Activated CD8-positive, alpha-beta T cell treated with anti-CD3 and anti-CD28 coated beads, Interleukin-2, amount 10 ng/mL, durations not matched to agents 7 days and 5 days (primary cell): ENCODE measurements at regions not wholly inside any gene's neighbourhood (a gene's known extent, or its start where the extent isn't known, plus 50 kb on each side); places are given as distances from the start of the nearest gene placed in this dataset.
"Not testable (repeated sequence)": the region's sequence is repeated elsewhere in the genome, so short reads cannot be mapped to it uniquely, and the experiment has no call there.

Experiments
- ATAC-seq: fragments of 150-1000 bp; cut with Tn5 transposase; one replicate; pipeline ENCODE4 v1.10.0; 2021; ENCODE audit warnings: moderate library complexity
- CTCF ChIA-PET: fragments of 350-600 bp; sonication (Branson Sonifier 250); formaldehyde crosslinking; loops from one replicate; lab custom pipeline; 2021; ENCODE audit warnings: antibody characterized with exemption; lab: Charles Lee
- POLR2A ChIA-PET: fragments of 350-600 bp; sonication (Branson Sonifier 250); formaldehyde crosslinking; loops from one replicate; lab custom pipeline; 2021; ENCODE audit warnings: antibody characterized with exemption; lab: Charles Lee
- DNase-seq: peaks from one replicate; pipeline ENCODE4 v3.0.0-alpha.2; 2020
- H3K27ac Mint-ChIP-seq: one replicate; pipeline ENCODE4 v1.8.0; 2021; ENCODE audit warnings: mild to moderate bottlenecking, mixed read lengths
- H3K27me3 Mint-ChIP-seq: one replicate; pipeline ENCODE4 v1.8.0; 2021; ENCODE audit warnings: low read depth, mixed read lengths
- H3K36me3 Mint-ChIP-seq: one replicate; pipeline ENCODE4 v1.8.0; 2021; ENCODE audit warnings: low read depth, mixed read lengths
- H3K4me1 Mint-ChIP-seq: one replicate; pipeline ENCODE4 v1.8.0; 2021; ENCODE audit warnings: low read depth, mixed read lengths
- H3K4me3 Mint-ChIP-seq: one replicate; pipeline ENCODE4 v1.8.0; 2021; ENCODE audit warnings: mild to moderate bottlenecking, mixed read lengths
- H3K9me3 Mint-ChIP-seq: one replicate; pipeline ENCODE4 v1.8.0; 2022; ENCODE audit warnings: mixed read lengths; ENCODE audit not compliant: insufficient read depth

GRCh38 chr4:32706893-32707292, 1986.7 kb downstream of the PCDH7 start:
- POLR2A ChIA-PET: no interaction called here
- Mint-ChIP-seq H3K4me1 (no peaks in the 10 kb centered on the region), H3K27me3 (no peaks in the 10 kb centered on the region), H3K36me3 (no peaks in the 10 kb centered on the region), H3K9me3 (peaks cover 13% of the 10 kb centered on the region), H3K27ac (no peak overlapping the region), H3K4me3 (no peak overlapping the region)
- DNase-seq (no peak), ATAC-seq (no peak)
- CTCF ChIA-PET: no interaction called here

- H3K27me3 Mint-ChIP-seq, H3K27ac Mint-ChIP-seq, H3K36me3 Mint-ChIP-seq, CTCF ChIA-PET, H3K4me1 Mint-ChIP-seq, ATAC-seq, H3K4me3 Mint-ChIP-seq, DNase-seq, POLR2A ChIA-PET: not testable (repeated sequence)
- H3K9me3 Mint-ChIP-seq: peaks cover 21% of the 10 kb centered on the region
These were observed 1996.0 kb downstream of the PCDH7 start for GRCh38 chr4:32716090-32716620.

DNA sequence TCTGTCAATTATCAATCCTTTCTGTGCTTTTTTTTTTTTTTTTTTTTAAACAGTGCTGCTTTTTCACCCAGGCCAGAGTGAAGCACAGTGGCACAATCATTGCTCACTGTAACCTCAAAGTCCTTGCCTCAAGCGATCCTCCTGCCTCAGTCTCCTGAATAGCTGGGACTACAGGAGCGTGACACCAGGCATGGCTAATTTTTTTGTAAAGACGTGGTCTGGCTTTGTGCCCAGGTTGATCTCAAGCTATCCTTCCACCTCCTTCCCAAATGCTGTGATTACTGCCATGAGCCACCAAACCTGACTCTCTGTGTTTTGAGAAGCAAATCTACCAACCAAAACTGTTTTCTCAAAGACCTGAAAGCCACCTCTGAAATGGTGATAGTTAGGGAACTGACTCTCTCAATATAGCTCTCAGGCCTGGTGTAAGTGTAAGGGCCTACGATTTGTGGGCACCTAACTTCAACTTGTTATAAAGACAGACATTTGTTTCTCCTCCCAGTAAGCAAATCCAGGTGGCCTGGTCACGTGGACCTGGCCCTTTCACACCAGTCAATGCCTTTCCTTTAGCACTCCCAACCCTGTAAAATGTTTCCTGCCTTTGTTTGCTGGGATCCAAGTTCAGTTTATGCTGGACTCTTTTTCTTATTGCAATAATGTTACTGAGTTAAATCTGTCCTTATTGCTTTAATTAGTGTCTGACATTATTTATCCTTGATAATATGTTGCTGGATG, 2015.9 kb downstream of the PCDH7 start:
- ATAC-seq (no peak), DNase-seq (no peak)
- CTCF ChIA-PET: no interaction called here
- Mint-ChIP-seq H3K36me3 (no peaks in the 10 kb centered on the region), H3K4me3 (no peak overlapping the region), H3K9me3 (no peaks in the 10 kb centered on the region), H3K27me3 (no peaks in the 10 kb centered on the region), H3K27ac (no peak overlapping the region), H3K4me1 (no peaks in the 10 kb centered on the region)
- POLR2A ChIA-PET: no interaction called here

DNA sequence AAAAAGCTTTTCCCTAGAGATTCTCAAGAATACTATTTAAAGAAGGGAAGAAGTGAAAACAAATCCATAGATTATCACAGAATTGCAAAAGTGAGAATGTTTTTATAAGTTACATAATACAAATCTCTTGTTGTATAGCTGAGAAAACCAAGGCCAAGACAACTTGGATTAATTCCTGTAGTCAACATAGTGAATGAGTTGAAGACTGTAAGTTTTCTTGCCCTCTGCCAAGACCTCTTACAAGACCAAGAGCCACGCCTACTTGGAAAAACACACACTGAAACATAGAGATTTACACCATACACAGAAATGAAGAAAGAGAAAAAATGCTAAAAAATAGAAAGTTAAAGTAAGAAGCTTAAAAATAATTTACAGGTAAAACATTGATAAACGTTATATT, 2024.0 kb downstream of the PCDH7 start:
- Mint-ChIP-seq H3K4me3 (no peak overlapping the region), H3K27me3 (no peaks in the 10 kb centered on the region), H3K9me3 (peaks cover 3% of the 10 kb centered on the region), H3K36me3 (no peaks in the 10 kb centered on the region), H3K27ac (no peak overlapping the region), H3K4me1 (no peaks in the 10 kb centered on the region)
- ChIA-PET POLR2A (interaction anchor here (0.5 kb wide), 1 partner anchor 470 kb away, joined by 3 read pairs; no protein-coding TSS in a partner anchor), CTCF (no interaction called here)
- no peak for ATAC-seq
- DNase-seq: no peak

DNA sequence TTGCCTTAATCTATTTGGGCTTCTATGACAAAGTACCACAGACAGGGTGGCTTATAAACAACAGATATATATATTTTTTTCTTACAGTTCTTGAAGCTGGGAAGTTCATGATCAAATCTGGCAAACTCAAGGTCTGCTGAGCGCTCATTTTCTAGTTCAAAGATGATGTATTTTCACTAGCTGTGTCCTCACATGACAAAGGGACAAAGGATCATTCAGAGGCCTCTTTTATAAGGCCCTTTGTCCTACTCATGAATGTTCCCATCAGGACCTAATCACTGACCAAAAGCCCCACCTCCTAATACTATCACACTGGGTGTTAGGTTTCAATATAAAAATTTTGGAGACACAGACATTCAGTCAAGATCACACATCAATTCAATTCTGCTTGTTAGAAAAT, 2025.2 kb downstream of the PCDH7 start:
- ATAC-seq: no peak
- Mint-ChIP-seq H3K36me3 (no peaks in the 10 kb centered on the region), H3K4me1 (no peaks in the 10 kb centered on the region), H3K4me3 (no peak overlapping the region), H3K27ac (no peak overlapping the region), H3K27me3 (no peaks in the 10 kb centered on the region), H3K9me3 (peaks cover 3% of the 10 kb centered on the region)
- ChIA-PET POLR2A (no interaction called here), CTCF (no interaction called here)
- DNase-seq: no peak

GRCh38 chr4:32748061-32748460, 2027.9 kb downstream of the PCDH7 start:
- ChIA-PET POLR2A (no interaction called here), CTCF (no interaction called here)
- no peak for ATAC-seq
- H3K9me3 Mint-ChIP-seq: no peaks in the 10 kb centered on the region
- H3K4me3 Mint-ChIP-seq: no peak overlapping the region
- no peaks in the 10 kb centered on the region for H3K4me1 Mint-ChIP-seq
- H3K27me3 Mint-ChIP-seq: no peaks in the 10 kb centered on the region
- H3K27ac Mint-ChIP-seq: no peak overlapping the region
- H3K36me3 Mint-ChIP-seq: no peaks in the 10 kb centered on the region
- DNase-seq: no peak

DNA sequence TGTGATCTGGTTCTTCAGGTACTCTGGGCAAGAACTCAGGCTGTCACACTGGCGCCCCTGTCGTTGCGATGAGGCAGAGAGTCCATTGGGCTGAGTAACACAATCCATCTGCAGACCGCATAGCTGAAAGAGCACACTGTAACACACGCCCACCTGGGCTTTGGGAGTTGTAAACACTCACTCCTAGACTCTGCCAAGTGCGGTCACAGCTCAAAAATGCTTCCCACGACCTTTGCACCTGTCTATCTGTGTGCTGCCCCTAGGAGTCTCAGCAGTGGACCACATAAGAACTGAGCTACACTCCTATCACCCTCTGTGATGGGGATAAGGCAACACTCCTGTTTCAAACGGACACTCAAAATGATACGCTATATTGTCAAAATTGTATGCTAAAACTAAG, 2028.3 kb downstream of the PCDH7 start:
- no peaks in the 10 kb centered on the region for H3K36me3 Mint-ChIP-seq
- ATAC-seq: no peak
- ChIA-PET POLR2A (no interaction called here), CTCF (no interaction called here)
- no peaks in the 10 kb centered on the region for H3K27me3 Mint-ChIP-seq
- no peak for DNase-seq
- H3K27ac Mint-ChIP-seq: no peak overlapping the region
- H3K4me3 Mint-ChIP-seq: no peak overlapping the region
- H3K9me3 Mint-ChIP-seq: no peaks in the 10 kb centered on the region
- H3K4me1 Mint-ChIP-seq: no peaks in the 10 kb centered on the region

DNA sequence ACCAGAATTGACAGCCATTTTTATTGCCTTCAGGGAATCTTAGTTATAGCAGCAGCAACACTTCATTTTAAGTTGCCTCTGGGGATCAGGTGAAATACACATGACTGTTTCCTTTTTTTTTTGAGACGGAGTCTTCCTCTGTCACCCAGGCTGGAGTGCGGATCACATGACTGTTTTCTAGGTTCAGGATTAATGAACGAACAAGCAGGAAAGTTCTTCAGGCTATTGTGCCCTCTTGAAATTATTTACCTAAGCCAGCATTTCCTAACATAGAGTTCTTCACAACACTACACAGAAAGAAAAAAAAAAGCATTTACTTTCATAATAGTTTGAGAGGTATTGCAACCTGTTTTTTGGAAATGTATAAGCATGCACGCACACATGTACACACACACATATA, 2032.8 kb downstream of the PCDH7 start:
- H3K36me3 Mint-ChIP-seq: no peaks in the 10 kb centered on the region
- H3K4me3 Mint-ChIP-seq: no peak overlapping the region
- ChIA-PET CTCF (no interaction called here), POLR2A (no interaction called here)
- H3K4me1 Mint-ChIP-seq: no peaks in the 10 kb centered on the region
- H3K27me3 Mint-ChIP-seq: no peaks in the 10 kb centered on the region
- no peak overlapping the region for H3K27ac Mint-ChIP-seq
- ATAC-seq (no peak), DNase-seq (no peak)
- peaks cover 15% of the 10 kb centered on the region for H3K9me3 Mint-ChIP-seq

DNA sequence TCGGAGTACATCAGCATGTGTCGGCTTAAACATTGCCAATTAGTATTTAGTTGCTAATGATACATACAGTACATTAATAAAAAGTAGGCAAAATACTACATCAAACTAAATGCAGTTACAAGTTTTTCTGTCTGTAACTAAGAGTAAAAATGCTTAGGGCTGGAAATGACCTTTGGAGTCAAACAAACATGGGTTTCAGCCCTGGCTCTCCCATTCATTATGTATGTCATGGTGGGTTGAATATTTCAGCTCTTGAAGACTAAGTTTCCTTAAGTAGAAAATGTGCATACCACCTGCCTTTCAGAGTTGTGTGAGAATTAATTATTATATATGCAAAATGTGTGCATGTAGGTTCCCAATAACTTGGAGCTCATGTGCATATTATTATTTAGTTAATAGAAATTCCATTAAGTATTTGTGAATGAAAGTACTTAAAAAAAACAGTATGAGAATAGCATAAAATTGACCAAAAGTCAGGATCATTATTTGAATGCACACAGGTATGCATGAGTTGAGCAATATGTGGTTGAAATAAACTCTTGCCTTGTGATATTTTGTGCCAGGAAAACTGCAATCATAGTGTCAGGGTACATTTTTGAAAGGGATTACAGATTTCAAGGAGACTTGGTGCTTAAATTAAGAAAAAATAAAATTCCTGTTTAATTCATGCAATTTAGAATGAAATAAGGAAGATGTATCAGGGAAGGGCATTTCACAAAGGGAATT, 2048.7 kb downstream of the PCDH7 start:
- ChIA-PET POLR2A (no interaction called here), CTCF (interaction anchor here (0.7 kb wide), 1 partner anchor 962 kb away, joined by 3 read pairs; no protein-coding TSS in a partner anchor)
- Mint-ChIP-seq H3K27ac (no peak overlapping the region), H3K9me3 (peaks cover 7% of the 10 kb centered on the region), H3K36me3 (no peaks in the 10 kb centered on the region), H3K4me1 (no peaks in the 10 kb centered on the region), H3K27me3 (no peaks in the 10 kb centered on the region), H3K4me3 (no peak overlapping the region)
- no peak for ATAC-seq
- no peak for DNase-seq

DNA sequence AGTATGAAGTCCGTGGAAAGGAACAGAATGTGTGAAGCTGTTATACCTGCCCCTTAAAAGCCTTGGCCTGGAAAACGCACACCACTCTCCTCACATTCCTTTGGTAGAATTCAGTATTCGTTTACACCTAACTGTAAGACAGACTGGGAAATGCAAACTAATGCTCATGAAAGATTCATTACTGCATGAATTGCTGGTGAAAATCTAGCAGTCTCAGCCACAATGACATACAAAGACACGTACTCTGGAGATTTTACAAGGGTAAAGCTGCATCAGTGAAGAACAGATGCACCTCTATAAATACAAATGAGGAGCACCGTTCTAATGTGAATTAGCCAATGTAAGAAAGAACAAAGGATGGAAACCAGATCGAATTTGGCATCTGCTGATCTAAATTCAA, 2051.3 kb downstream of the PCDH7 start:
- no peak for ATAC-seq
- H3K27ac Mint-ChIP-seq: no peak overlapping the region
- no peaks in the 10 kb centered on the region for H3K4me1 Mint-ChIP-seq
- H3K27me3 Mint-ChIP-seq: no peaks in the 10 kb centered on the region
- no peaks in the 10 kb centered on the region for H3K36me3 Mint-ChIP-seq
- CTCF ChIA-PET: no interaction called here
- no peak overlapping the region for H3K4me3 Mint-ChIP-seq
- POLR2A ChIA-PET: interaction anchor here (0.6 kb wide), 1 partner anchor 296 kb away, joined by 3 read pairs; no protein-coding TSS in a partner anchor
- peaks cover 4% of the 10 kb centered on the region for H3K9me3 Mint-ChIP-seq
- no peak for DNase-seq

DNA sequence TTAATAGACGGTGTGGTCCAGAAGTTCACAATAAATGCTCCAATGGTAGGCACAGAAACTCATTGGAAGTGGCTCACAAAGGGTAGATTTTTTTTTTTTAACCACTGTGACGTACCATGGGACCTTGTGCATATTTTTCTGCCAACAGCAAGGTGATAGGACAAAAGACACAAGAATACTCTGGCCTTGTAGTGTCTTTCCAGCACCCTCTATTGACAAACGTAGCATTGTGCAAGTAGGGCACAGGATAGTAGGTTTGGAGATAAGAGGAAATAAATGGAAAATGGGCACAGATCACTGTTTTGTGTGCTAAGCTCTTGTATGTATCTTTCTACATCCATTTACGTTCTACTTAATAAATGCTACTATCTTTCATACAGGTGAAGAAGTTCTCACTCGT, 2054.9 kb downstream of the PCDH7 start:
- POLR2A ChIA-PET: no interaction called here

GRCh38 chr4:32776435-32777203, 2056.4 kb downstream of the PCDH7 start:
- no peaks in the 10 kb centered on the region for H3K27me3 Mint-ChIP-seq
- H3K4me1 Mint-ChIP-seq: no peaks in the 10 kb centered on the region
- CTCF ChIA-PET: no interaction called here
- POLR2A ChIA-PET: no interaction called here
- no peak overlapping the region for H3K27ac Mint-ChIP-seq
- no peak overlapping the region for H3K4me3 Mint-ChIP-seq
- no peak for DNase-seq
- H3K9me3 Mint-ChIP-seq: peaks cover 12% of the 10 kb centered on the region
- no peaks in the 10 kb centered on the region for H3K36me3 Mint-ChIP-seq
- no peak for ATAC-seq

More for the DNA sequence above, 2054.9 kb downstream of the PCDH7 start:
- Mint-ChIP-seq H3K9me3 (peaks cover 12% of the 10 kb centered on the region), H3K4me1 (no peaks in the 10 kb centered on the region), H3K27ac (no peak overlapping the region), H3K4me3 (no peak overlapping the region), H3K27me3 (no peaks in the 10 kb centered on the region), H3K36me3 (no peaks in the 10 kb centered on the region)
- CTCF ChIA-PET: no interaction called here
- DNase-seq (no peak), ATAC-seq (no peak)
